Panc1 (cell line): ENCODE measurements at regions not wholly inside any gene's neighbourhood (a gene's known extent, or its start where the extent isn't known, plus 50 kb on each side); places are given as distances from the start of the nearest gene placed in this dataset.

Source experiments
- ATAC-seq: fragments of 200-7000 bp; cut with Tn5 transposase; 2 replicates; pipeline ENCODE4 v1.9.1; 2020; ENCODE audit warnings: mild to moderate bottlenecking, moderate library complexity
- BruUV-seq: library from RNA; stranded (reverse); fragments of 400-500 nt; replicated peaks from 2 replicates; lab custom pipeline; 2021; lab: Mats Ljungman, UMichigan
- CTCF ChIA-PET: fragments of 300-600 bp; sonication (Branson Sonifier 250); formaldehyde crosslinking; loops from one replicate; lab custom pipeline; 2022; ENCODE audit warnings: antibody characterized with exemption; lab: Charles Lee
- POLR2A ChIA-PET: fragments of 300-600 bp; sonication (Branson Sonifier 250); formaldehyde crosslinking; loops from one replicate; lab custom pipeline; 2022; ENCODE audit warnings: antibody characterized with exemption; lab: Charles Lee
- DNase-seq: peaks from one replicate; pipeline ENCODE4 v3.0.0-alpha.2; 2010; ENCODE audit warnings: low read depth, low spot score
- H3K27ac ChIP-seq: 2 replicates; pipeline ENCODE4 v1.5.1; 2011; ENCODE audit warnings: mild to moderate bottlenecking, low read length, inconsistent platforms
- H3K27me3 ChIP-seq: fragments of 200-500 bp; sonication (Bioruptor generic); 2 replicates; pipeline ENCODE4 v1.6.0; 2014; ENCODE audit warnings: low read length, inconsistent platforms; ENCODE audit not compliant: control insufficient read depth, insufficient read depth
- H3K36me3 ChIP-seq: fragments of 200-500 bp; sonication (Bioruptor generic); 2 replicates; pipeline ENCODE4 v1.5.1; 2014; ENCODE audit warnings: inconsistent platforms, mild to moderate bottlenecking, low read length, moderate library complexity; ENCODE audit not compliant: control insufficient read depth, insufficient read depth
- H3K4me1 ChIP-seq: 2 replicates; pipeline ENCODE4 v1.5.1; 2011; ENCODE audit warnings: inconsistent platforms, mild to moderate bottlenecking, low read length, moderate library complexity; ENCODE audit not compliant: control insufficient read depth, insufficient read depth
- H3K4me3 ChIP-seq, 2 experiments: 2 replicates each; pipeline ENCODE4 v1.5.1; 2011 to 2012; ENCODE audit warnings: low read depth in 2 of 2, low read length in 2 of 2, mild to moderate bottlenecking in 2 of 2, inconsistent platforms in 1 of 2, moderate library complexity in 1 of 2
- H3K9me3 ChIP-seq: fragments of 200-500 bp; sonication (Bioruptor generic); 2 replicates; pipeline ENCODE4 v1.5.1; 2014; ENCODE audit warnings: low read depth, mild to moderate bottlenecking, inconsistent platforms, low read length, moderate library complexity; ENCODE audit not compliant: control insufficient read depth, insufficient read depth
- CTCF ChIP-seq: fragments of 450-650 bp; IDR thresholded peaks from 2 replicates; pipeline ENCODE4 v1.5.1; 2017; ENCODE audit warnings: mild to moderate bottlenecking
- POLR2AphosphoS5 ChIP-seq: IDR thresholded peaks from 2 replicates; pipeline ENCODE4 v1.6.1; 2012; ENCODE audit warnings: mild to moderate bottlenecking, low read depth, low read length, moderate library complexity
- REST ChIP-seq, 2 experiments: IDR thresholded peaks; 2 replicates each; pipeline ENCODE4 v1.6.1; 2011 to 2012; ENCODE audit warnings: low read depth in 2 of 2, control low read depth in 1 of 2, low read length in 1 of 2, mild to moderate bottlenecking in 1 of 2, moderate library complexity in 1 of 2; ENCODE audit not compliant: insufficient read depth in 1 of 2
- SIN3A ChIP-seq: IDR thresholded peaks from 2 replicates; pipeline ENCODE4 v1.6.1; 2012; ENCODE audit warnings: low read depth, mild to moderate bottlenecking, low read length, moderate library complexity, borderline replicate concordance; ENCODE audit not compliant: insufficient read depth
- TCF7L2 ChIP-seq: IDR thresholded peaks from 2 replicates; pipeline ENCODE4 v1.6.1; 2011; ENCODE audit warnings: mild to moderate bottlenecking, low read depth, low read length, inconsistent platforms
- in situ Hi-C: cut with HindIII; loops from 2 replicates; pipeline ENCODE4 v1.10.0; 2016; ENCODE audit warnings: low sequenced_read_pairs, low pct_unique_long_range_greater_than_20kb
- intact Hi-C: fragments of 100-400 bp; cut with micrococcal nuclease; formaldehyde crosslinking; loops from one replicate; pipeline ENCODE4 v1.10.0; 2022; ENCODE audit not compliant: unreplicated experiment

DNA sequence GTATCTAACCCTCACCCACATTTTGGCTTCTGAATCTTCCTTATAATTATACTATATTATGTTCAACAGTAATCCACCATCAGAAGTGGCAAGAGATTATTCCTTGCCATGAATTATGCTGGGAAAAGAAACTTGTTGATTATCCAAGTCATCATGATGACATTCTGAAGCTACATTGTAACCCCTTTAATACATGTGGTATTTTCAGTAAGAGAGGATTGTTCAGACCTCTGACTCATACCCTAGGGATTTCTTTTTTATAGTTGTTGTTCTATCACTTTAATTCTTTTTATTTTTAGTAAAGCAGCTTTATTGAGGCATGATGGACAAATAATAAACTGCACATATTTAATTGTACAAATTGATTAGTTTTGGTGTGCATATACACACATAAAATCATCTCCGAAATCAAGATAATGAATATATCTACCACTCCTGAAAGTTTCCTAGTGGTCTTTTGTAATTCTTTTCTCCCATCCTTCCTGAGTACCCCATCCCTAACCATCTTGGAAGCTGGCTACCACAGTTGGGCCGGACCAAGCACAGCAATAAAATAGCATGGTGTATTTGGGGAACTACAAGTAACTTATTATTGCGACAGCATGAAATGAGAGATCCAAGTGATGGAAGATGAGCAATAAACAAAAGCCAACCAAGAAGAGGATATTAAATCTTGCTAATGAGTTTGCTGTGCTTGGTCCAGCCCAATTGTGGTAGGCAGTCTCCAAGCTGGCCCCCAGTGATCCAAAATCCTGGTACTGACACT lies 159.9 kb downstream of the BARD1 start:
- DNase-seq (no peak), ATAC-seq (no peak)
- no peaks in the 10 kb centered on the region for H3K36me3 ChIP-seq
- no peak overlapping the region for H3K27ac ChIP-seq
- H3K4me3 ChIP-seq = no peak overlapping the region
- no peaks in the 10 kb centered on the region for H3K9me3 ChIP-seq
- TF ChIP-seq TCF7L2 (no peak), REST (IDR thresholded peaks at IDR 0.05; ENCODE audit: insufficient read depth in 1 of 2, low read depth in 2 of 2, low read length in 1 of 2) (no peak), CTCF (no peak), SIN3A (no peak), POLR2AphosphoS5 (no peak)
- POLR2A ChIA-PET = no interaction called here
- in situ Hi-C loops = no loop called here
- BruUV-seq = no TSS peak
- CTCF ChIA-PET = no interaction called here
- H3K27me3 ChIP-seq = no peaks in the 10 kb centered on the region
- intact Hi-C loops = no loop called here
- H3K4me1 ChIP-seq = no peaks in the 10 kb centered on the region

- ChIA-PET POLR2A (no interaction called here), CTCF (no interaction called here)
- H3K36me3 ChIP-seq = no peaks in the 10 kb centered on the region
- no peak for TF ChIP-seq REST (IDR thresholded peaks at IDR 0.05; ENCODE audit: insufficient read depth in 1 of 2, low read depth in 2 of 2, low read length in 1 of 2)
- TF ChIP-seq POLR2AphosphoS5 = no peak
- TF ChIP-seq TCF7L2 = no peak
- no peak for TF ChIP-seq CTCF
- TF ChIP-seq SIN3A = no peak
- DNase-seq (no peak), ATAC-seq (no peak)
- no peaks in the 10 kb centered on the region for H3K9me3 ChIP-seq
- intact Hi-C loops (no loop called here), in situ Hi-C loops (no loop called here)
- no peaks in the 10 kb centered on the region for H3K27me3 ChIP-seq
- H3K4me3 ChIP-seq = no peak overlapping the region
- H3K27ac ChIP-seq = no peak overlapping the region
- BruUV-seq = no TSS peak
- no peaks in the 10 kb centered on the region for H3K4me1 ChIP-seq
These were observed 161.0 kb downstream of the BARD1 start for GRCh38 chr2:214648520-214648919.
